Lower leg skin (tissue), 3 donors: ENCODE measurements at regions not wholly inside any gene's neighbourhood (a gene's known extent, or its start where the extent isn't known, plus 50 kb on each side); places are given as distances from the start of the nearest gene placed in this dataset.

Source experiments
- POLR2A ChIP-seq, 2 donors: fragments of 450-650 bp; IDR thresholded peaks; one replicate each; pipeline ENCODE4 v1.6.1; 2016 to 2017; ENCODE audit warnings: antibody characterized with exemption in 2 of 2, mild to moderate bottlenecking in 1 of 2, moderate library complexity in 1 of 2
- TF ChIP-seq, protein P1 (sequence below), 3 donors: fragments of 450-650 bp; IDR thresholded peaks; one replicate each; pipeline ENCODE4 v1.5.1; 2016; ENCODE audit warnings: antibody characterized with exemption in 3 of 3, mild to moderate bottlenecking in 3 of 3, moderate library complexity in 2 of 3

DNA sequence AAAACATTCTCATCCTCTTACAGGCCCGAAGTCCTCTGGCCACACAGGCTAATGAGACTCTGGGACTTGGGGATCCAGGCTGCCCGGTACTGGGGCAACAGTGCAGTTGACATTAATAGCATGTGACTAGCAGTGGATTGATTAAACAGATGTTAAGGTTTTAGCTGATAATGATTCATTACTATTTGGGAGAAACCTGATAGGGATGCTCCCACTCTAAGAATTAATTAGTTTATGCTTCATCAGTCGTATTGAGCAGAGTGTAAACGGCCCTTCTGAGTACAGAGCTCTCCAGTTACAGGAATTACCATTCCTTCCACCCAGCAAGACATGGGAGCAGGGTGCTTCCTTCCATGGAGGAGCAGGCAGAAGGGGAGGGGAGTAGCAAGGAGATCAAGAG is 82.7 kb downstream of the RPS24 start:
- TF ChIP-seq, protein P1, sequence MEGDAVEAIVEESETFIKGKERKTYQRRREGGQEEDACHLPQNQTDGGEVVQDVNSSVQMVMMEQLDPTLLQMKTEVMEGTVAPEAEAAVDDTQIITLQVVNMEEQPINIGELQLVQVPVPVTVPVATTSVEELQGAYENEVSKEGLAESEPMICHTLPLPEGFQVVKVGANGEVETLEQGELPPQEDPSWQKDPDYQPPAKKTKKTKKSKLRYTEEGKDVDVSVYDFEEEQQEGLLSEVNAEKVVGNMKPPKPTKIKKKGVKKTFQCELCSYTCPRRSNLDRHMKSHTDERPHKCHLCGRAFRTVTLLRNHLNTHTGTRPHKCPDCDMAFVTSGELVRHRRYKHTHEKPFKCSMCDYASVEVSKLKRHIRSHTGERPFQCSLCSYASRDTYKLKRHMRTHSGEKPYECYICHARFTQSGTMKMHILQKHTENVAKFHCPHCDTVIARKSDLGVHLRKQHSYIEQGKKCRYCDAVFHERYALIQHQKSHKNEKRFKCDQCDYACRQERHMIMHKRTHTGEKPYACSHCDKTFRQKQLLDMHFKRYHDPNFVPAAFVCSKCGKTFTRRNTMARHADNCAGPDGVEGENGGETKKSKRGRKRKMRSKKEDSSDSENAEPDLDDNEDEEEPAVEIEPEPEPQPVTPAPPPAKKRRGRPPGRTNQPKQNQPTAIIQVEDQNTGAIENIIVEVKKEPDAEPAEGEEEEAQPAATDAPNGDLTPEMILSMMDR (IDR thresholded peaks at IDR 0.05): no peak
- no peak for TF ChIP-seq POLR2A (IDR thresholded peaks at IDR 0.05)
